HG02759 (cell line): ENCODE measurements at regions not wholly inside any gene's neighbourhood (a gene's known extent, or its start where the extent isn't known, plus 50 kb on each side); places are given as distances from the start of the nearest gene placed in this dataset.
A peak's percentile ranks its signal among the peaks of the same experiment; 100 is the strongest.
"Not testable (repeated sequence)": the region's sequence is repeated elsewhere in the genome, so short reads cannot be mapped to it uniquely, and the experiment has no call there.

Source experiments
- ATAC-seq: cut with Tn5 transposase; IDR thresholded peaks from one replicate; pipeline ENCODE4 v1.9.1; 2021; ENCODE audit warnings: mild to moderate bottlenecking, moderate library complexity; ENCODE audit not compliant: unreplicated experiment

GRCh38 chrX:44675362-44676024 lies 132.8 kb upstream of the FUNDC1 start:
- no peak for ATAC-seq

GRCh38 chrX:44674906-44675305 lies 132.2 kb upstream of the FUNDC1 start:
- ATAC-seq = no peak

GRCh38 chrX:44669626-44670025 lies 127.0 kb upstream of the FUNDC1 start:
- no peak for ATAC-seq

- no peak for ATAC-seq
Observed at GRCh38 chrX:44667771-44668170, 125.1 kb upstream of the FUNDC1 start.

GRCh38 chrX:44657718-44658246 lies 115.1 kb upstream of the FUNDC1 start:
- not testable (repeated sequence) for ATAC-seq

- ATAC-seq = no peak
Observed at GRCh38 chrX:44651358-44651757, 108.7 kb upstream of the FUNDC1 start.

- no peak for ATAC-seq
Observed at GRCh38 chrX:44643723-44644122, 101.1 kb upstream of the FUNDC1 start.

- no peak for ATAC-seq
Observed at GRCh38 chrX:44637282-44637681, 94.6 kb upstream of the FUNDC1 start.

GRCh38 chrX:44621078-44621477 lies 78.4 kb upstream of the FUNDC1 start:
- no peak for ATAC-seq

- ATAC-seq = no peak
Observed at GRCh38 chrX:44619039-44619438, 76.4 kb upstream of the FUNDC1 start.

- ATAC-seq = peak; percentile 99
Observed at GRCh38 chrX:44596277-44596676, 53.6 kb upstream of the FUNDC1 start.
